ENCODE measurements at regions not wholly inside any gene's neighbourhood (a gene's known extent, or its start where the extent isn't known, plus 50 kb on each side); places are given as distances from the start of the nearest gene placed in this dataset.
"Not testable (repeated sequence)": the region's sequence is repeated elsewhere in the genome, so short reads cannot be mapped to it uniquely, and the experiment has no call there.

- DNase-seq = not testable (repeated sequence)
Observed at GRCh38 chr17:77562361-77562760, 396.1 kb upstream of the TNRC6C start.

- no peak for DNase-seq
Observed at GRCh38 chr17:77563439-77564102, 394.9 kb upstream of the TNRC6C start.

- no peak for DNase-seq
Observed at GRCh38 chr17:77564278-77564920, 394.1 kb upstream of the TNRC6C start.

- no peak for DNase-seq
Observed at GRCh38 chr17:77565166-77565565, 393.3 kb upstream of the TNRC6C start.

- DNase-seq = peak; percentile 20
Observed at GRCh38 chr17:77566151-77566550, 392.4 kb upstream of the TNRC6C start.

- no peak for DNase-seq
Observed at GRCh38 chr17:77566566-77567138, 391.9 kb upstream of the TNRC6C start.

- DNase-seq = no peak
Observed at GRCh38 chr17:77568540-77568939, 390.0 kb upstream of the TNRC6C start.

GRCh38 chr17:77569846-77570564 is 388.5 kb upstream of the TNRC6C start:
- DNase-seq = no peak

GRCh38 chr17:77570565-77570898 is 388.0 kb upstream of the TNRC6C start:
- no peak for DNase-seq

- DNase-seq = no peak
Observed at GRCh38 chr17:77571155-77571981, 387.1 kb upstream of the TNRC6C start.

- no peak for DNase-seq
Observed at GRCh38 chr17:77572065-77572601, 386.4 kb upstream of the TNRC6C start.

GRCh38 chr17:77572851-77573250 is 385.7 kb upstream of the TNRC6C start:
- no peak for DNase-seq

GRCh38 chr17:77577491-77577890 is 381.0 kb upstream of the TNRC6C start:
- DNase-seq = no peak

- no peak for DNase-seq
Observed at GRCh38 chr17:77579131-77579530, 379.4 kb upstream of the TNRC6C start.

- DNase-seq = no peak
Observed at GRCh38 chr17:77579682-77580081, 378.8 kb upstream of the TNRC6C start.

- no peak for DNase-seq
Observed at GRCh38 chr17:77580531-77581270, 377.8 kb upstream of the TNRC6C start.

GRCh38 chr17:77581480-77581879 is 377.0 kb upstream of the TNRC6C start:
- no peak for DNase-seq

GRCh38 chr17:77585142-77585860 is 373.2 kb upstream of the TNRC6C start:
- no peak for DNase-seq

- DNase-seq = no peak
Observed at GRCh38 chr17:77590951-77591735, 367.4 kb upstream of the TNRC6C start.

GRCh38 chr17:77592106-77592865 is 366.2 kb upstream of the TNRC6C start:
- DNase-seq = no peak

All from NCI-H2171 treated with DMSO at 0.1 percent for 48 hours (cell line).